ENCODE measurements at regions not wholly inside any gene's neighbourhood (a gene's known extent, or its start where the extent isn't known, plus 50 kb on each side); places are given as distances from the start of the nearest gene placed in this dataset.

DNA sequence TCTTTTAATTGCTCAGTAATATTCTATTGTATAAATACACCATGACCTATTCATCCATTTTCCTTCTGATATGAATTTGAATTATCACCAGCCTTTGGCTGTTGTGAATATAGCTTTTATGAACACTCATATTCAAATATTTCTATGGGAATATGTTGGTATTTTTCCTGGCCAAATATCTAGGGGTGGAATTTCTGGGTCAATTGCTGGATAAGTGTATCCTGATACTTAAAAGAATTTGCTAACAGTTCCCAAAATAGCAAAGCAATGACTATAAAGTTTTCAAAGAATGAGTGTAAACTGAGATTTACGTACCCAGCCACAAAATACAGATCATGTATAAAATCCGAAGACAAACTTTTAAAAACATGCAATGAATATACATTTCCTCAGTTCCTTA, 148.7 kb upstream of the CLEC14A start:
- peaks cover 5% of the 10 kb centered on the region for H3K4me1 ChIP-seq (ENCODE audit: control insufficient read depth, insufficient read depth, low read length)
- no peaks in the 10 kb centered on the region for H3K9me3 ChIP-seq (replicated peaks; ENCODE audit: control insufficient read depth, low read depth, low read length)
- no CpG with 5 or more reads among the region's 2 CpGs for WGBS (ENCODE audit: insufficient coverage)
- H3K4me3 ChIP-seq (ENCODE audit: low read length): no peak overlapping the region
- H3K27ac ChIP-seq (ENCODE audit: low read length): no peak overlapping the region
- DNase-seq: no peak
- H3K36me3 ChIP-seq (ENCODE audit: control insufficient read depth, insufficient read depth, low read length): no peaks in the 10 kb centered on the region
- H3K27me3 ChIP-seq (ENCODE audit: control insufficient read depth, insufficient read depth, low read length): no peaks in the 10 kb centered on the region

DNA sequence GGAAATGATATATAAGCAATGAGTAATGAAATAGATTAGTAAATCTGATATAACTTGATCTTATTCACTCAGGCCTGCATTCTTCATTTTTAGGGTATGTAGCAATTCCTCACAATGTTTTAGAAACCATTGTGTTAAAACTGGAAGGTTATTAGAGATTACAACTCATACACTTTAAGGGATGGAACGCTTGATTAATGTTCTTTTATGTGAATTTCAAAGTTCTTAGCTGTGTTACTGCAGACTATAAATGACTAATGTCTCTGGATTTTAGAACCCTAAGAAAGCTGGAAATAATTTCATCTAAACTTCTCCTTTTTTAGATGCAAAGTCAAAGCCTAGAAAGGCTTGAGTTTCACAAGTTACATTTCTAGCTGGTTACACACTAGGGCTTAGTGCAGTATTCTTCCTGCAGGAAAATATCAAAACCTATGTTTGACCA, 148.2 kb upstream of the CLEC14A start:
- DNase-seq: no peak
- Histone ChIP-seq H3K36me3 (ENCODE audit: control insufficient read depth, insufficient read depth, low read length) (no peaks in the 10 kb centered on the region), H3K27ac (ENCODE audit: low read length) (no peak overlapping the region), H3K9me3 (replicated peaks; ENCODE audit: control insufficient read depth, low read depth, low read length) (no peaks in the 10 kb centered on the region), H3K27me3 (ENCODE audit: control insufficient read depth, insufficient read depth, low read length) (no peaks in the 10 kb centered on the region), H3K4me3 (ENCODE audit: low read length) (no peak overlapping the region), H3K4me1 (ENCODE audit: control insufficient read depth, insufficient read depth, low read length) (peaks cover 5% of the 10 kb centered on the region)
- WGBS (ENCODE audit: insufficient coverage): no CpG with 5 or more reads among the region's 1 CpG

DNA sequence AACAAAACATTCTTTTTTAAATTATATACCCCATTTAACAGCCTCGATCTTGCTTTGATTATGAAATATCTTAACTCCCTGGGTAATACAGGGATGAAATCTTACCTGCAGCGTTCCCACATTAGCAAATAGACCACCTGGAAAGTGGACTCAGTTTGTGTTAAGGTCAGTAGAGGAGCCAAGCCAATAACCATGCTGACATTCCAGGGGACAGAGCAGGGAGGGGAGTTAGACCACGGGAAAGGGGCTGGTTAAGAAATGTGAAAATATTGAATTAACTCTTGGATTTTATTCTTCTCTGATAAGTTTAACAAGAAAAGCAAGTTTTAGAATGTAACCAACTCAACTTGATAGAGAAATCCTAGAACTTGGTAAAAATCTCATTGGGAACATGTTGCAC, 144.9 kb upstream of the CLEC14A start:
- DNase-seq: no peak
- no peak overlapping the region for H3K4me3 ChIP-seq (ENCODE audit: low read length)
- no peaks in the 10 kb centered on the region for H3K9me3 ChIP-seq (replicated peaks; ENCODE audit: control insufficient read depth, low read depth, low read length)
- H3K27me3 ChIP-seq (ENCODE audit: control insufficient read depth, insufficient read depth, low read length): no peaks in the 10 kb centered on the region
- H3K4me1 ChIP-seq (ENCODE audit: control insufficient read depth, insufficient read depth, low read length): peaks cover 2% of the 10 kb centered on the region
- H3K36me3 ChIP-seq (ENCODE audit: control insufficient read depth, insufficient read depth, low read length): no peaks in the 10 kb centered on the region
- no peak overlapping the region for H3K27ac ChIP-seq (ENCODE audit: low read length)
- no CpG with 5 or more reads among the region's 3 CpGs for WGBS (ENCODE audit: insufficient coverage)

DNA sequence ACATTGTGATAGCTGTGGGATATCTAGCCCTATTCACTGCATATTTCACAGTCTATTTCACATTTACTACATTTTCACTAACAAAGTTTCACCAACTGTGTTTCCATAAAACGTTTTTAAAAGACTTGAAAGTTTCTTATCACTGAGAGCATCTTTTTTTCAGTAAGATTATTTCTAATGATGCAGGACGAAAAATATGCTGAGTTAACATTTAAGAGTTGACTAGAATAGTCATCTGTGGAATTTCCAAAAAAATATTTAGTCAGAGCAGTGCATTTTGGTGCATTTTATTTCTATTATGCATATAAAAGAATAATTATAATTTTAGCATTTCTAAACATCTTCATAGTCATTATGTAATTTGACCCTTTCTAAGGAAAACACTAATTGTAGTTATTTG, 143.8 kb upstream of the CLEC14A start:
- Histone ChIP-seq H3K36me3 (ENCODE audit: control insufficient read depth, insufficient read depth, low read length) (no peaks in the 10 kb centered on the region), H3K27me3 (ENCODE audit: control insufficient read depth, insufficient read depth, low read length) (no peaks in the 10 kb centered on the region), H3K27ac (ENCODE audit: low read length) (no peak overlapping the region), H3K4me3 (ENCODE audit: low read length) (no peak overlapping the region), H3K4me1 (ENCODE audit: control insufficient read depth, insufficient read depth, low read length) (no peaks in the 10 kb centered on the region), H3K9me3 (replicated peaks; ENCODE audit: control insufficient read depth, low read depth, low read length) (no peaks in the 10 kb centered on the region)
- DNase-seq: no peak
- WGBS (ENCODE audit: insufficient coverage): no CpG with 5 or more reads among the region's 2 CpGs

DNA sequence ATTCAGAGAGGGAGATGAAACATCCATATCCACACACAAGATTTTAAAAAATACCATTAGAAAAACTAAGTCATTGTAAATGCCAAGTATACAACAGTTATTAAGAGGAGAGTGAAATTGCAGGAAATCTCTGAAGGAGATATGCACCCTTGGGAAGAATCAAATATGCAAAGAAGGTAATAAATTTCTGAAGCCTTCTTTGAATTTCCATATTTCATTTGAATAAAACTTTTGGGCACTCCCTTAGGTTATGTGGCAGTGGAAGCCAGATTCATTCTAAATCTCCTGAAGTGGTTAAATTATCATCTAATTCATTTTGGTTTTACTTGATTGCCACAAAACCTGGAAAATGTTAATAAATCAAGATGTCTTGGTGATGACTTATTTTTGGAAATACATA, 138.9 kb upstream of the CLEC14A start:
- Histone ChIP-seq H3K36me3 (ENCODE audit: control insufficient read depth, insufficient read depth, low read length) (no peaks in the 10 kb centered on the region), H3K4me3 (ENCODE audit: low read length) (no peak overlapping the region), H3K9me3 (replicated peaks; ENCODE audit: control insufficient read depth, low read depth, low read length) (no peaks in the 10 kb centered on the region), H3K4me1 (ENCODE audit: control insufficient read depth, insufficient read depth, low read length) (no peaks in the 10 kb centered on the region), H3K27ac (ENCODE audit: low read length) (no peak overlapping the region), H3K27me3 (ENCODE audit: control insufficient read depth, insufficient read depth, low read length) (no peaks in the 10 kb centered on the region)
- no peak for DNase-seq

DNA sequence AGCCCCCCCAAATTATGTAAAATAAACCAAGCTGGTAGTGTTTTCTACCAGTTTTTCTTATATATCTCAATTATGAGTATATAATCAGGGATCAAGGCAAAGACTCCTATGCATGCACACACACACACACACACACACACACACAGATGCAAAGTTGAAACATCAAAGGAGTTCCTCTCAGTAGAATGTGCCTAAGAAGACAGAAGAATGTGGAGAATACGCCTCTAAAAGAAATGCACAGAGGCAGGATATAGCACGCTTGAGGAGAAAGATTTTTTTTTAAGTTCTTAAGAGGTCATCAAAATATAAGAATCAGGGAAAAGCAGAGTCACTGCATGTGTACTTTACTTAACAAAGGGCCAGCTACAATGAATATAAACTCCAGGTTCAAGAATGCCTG, 138.2 kb upstream of the CLEC14A start:
- no peak for DNase-seq
- WGBS (ENCODE audit: insufficient coverage): no CpG with 5 or more reads among the region's 2 CpGs
- no peak overlapping the region for H3K27ac ChIP-seq (ENCODE audit: low read length)
- no peaks in the 10 kb centered on the region for H3K9me3 ChIP-seq (replicated peaks; ENCODE audit: control insufficient read depth, low read depth, low read length)
- no peaks in the 10 kb centered on the region for H3K36me3 ChIP-seq (ENCODE audit: control insufficient read depth, insufficient read depth, low read length)
- no peaks in the 10 kb centered on the region for H3K4me1 ChIP-seq (ENCODE audit: control insufficient read depth, insufficient read depth, low read length)
- H3K4me3 ChIP-seq (ENCODE audit: low read length): no peak overlapping the region
- H3K27me3 ChIP-seq (ENCODE audit: control insufficient read depth, insufficient read depth, low read length): no peaks in the 10 kb centered on the region

DNA sequence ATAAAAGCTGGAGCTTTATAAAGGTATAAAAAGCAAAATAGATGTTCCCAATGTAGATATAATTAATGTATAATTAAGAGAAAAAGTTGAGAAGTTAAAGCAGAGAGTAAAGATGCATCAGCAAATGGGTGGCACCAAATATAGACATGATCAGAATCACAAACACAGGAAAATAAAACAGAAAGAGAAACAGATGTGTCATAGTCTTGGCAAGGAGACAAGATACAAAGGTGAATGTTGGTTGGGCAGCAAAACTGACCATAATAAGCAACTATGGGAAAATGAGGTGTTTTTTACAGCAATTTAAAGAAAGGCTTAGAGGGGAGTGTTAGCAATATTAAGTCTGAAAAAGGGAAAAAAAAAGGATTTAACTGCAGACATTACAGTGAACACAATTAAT, 135.4 kb upstream of the CLEC14A start:
- H3K27ac ChIP-seq (ENCODE audit: low read length): no peak overlapping the region
- no peaks in the 10 kb centered on the region for H3K9me3 ChIP-seq (replicated peaks; ENCODE audit: control insufficient read depth, low read depth, low read length)
- no peak overlapping the region for H3K4me3 ChIP-seq (ENCODE audit: low read length)
- H3K27me3 ChIP-seq (ENCODE audit: control insufficient read depth, insufficient read depth, low read length): no peaks in the 10 kb centered on the region
- no peak for DNase-seq
- H3K4me1 ChIP-seq (ENCODE audit: control insufficient read depth, insufficient read depth, low read length): no peaks in the 10 kb centered on the region
- H3K36me3 ChIP-seq (ENCODE audit: control insufficient read depth, insufficient read depth, low read length): no peaks in the 10 kb centered on the region

DNA sequence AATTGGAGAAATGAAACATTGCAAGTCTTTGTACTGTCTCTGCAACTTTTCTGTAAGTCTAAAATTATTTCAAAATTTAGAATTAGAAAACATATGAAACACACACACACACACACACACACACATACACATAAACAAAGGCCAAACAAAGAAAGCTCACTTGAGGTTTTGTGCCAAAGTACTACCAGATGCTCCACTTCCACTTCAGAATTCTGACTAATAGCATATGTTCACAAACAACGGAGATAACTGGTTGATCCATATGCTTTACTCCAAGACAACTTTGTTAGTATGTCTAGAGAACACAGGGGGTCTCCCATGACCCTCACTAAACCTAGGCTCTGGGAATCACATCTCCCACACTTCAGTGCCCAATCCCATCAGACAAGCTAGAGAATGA, 133.8 kb upstream of the CLEC14A start:
- DNase-seq: peak; percentile 86
- H3K36me3 ChIP-seq (ENCODE audit: control insufficient read depth, insufficient read depth, low read length): no peaks in the 10 kb centered on the region
- no peaks in the 10 kb centered on the region for H3K9me3 ChIP-seq (replicated peaks; ENCODE audit: control insufficient read depth, low read depth, low read length)
- no peak overlapping the region for H3K4me3 ChIP-seq (ENCODE audit: low read length)
- no peaks in the 10 kb centered on the region for H3K27me3 ChIP-seq (ENCODE audit: control insufficient read depth, insufficient read depth, low read length)
- WGBS (ENCODE audit: insufficient coverage): no CpG with 5 or more reads among the region's 1 CpG
- H3K4me1 ChIP-seq (ENCODE audit: control insufficient read depth, insufficient read depth, low read length): no peaks in the 10 kb centered on the region
- H3K27ac ChIP-seq (ENCODE audit: low read length): no peak overlapping the region

DNA sequence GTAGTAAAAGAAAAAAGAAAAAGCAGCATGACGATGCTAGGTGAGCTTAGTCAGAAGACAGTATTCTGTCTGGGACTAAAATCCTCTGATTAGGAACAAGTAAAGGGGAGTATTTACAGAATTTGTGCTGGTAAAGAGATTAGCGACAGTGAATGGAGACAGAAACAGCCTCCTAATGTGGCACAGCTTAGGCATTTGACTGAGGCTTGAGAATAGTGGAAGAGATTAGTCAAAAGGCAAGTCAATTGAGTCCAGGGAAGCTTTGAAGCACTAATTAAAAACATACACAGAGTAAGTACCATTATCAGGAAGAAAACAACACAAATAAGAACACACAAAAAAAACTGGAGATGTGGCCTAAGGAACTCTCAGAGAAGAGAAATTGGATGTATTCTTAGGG, 131.9 kb upstream of the CLEC14A start:
- no peaks in the 10 kb centered on the region for H3K4me1 ChIP-seq (ENCODE audit: control insufficient read depth, insufficient read depth, low read length)
- WGBS (ENCODE audit: insufficient coverage): 45% methylated on average over 1 of the region's 2 CpGs
- H3K9me3 ChIP-seq (replicated peaks; ENCODE audit: control insufficient read depth, low read depth, low read length): no peaks in the 10 kb centered on the region
- H3K4me3 ChIP-seq (ENCODE audit: low read length): no peak overlapping the region
- H3K27me3 ChIP-seq (ENCODE audit: control insufficient read depth, insufficient read depth, low read length): no peaks in the 10 kb centered on the region
- no peak overlapping the region for H3K27ac ChIP-seq (ENCODE audit: low read length)
- H3K36me3 ChIP-seq (ENCODE audit: control insufficient read depth, insufficient read depth, low read length): no peaks in the 10 kb centered on the region
- DNase-seq: no peak

DNA sequence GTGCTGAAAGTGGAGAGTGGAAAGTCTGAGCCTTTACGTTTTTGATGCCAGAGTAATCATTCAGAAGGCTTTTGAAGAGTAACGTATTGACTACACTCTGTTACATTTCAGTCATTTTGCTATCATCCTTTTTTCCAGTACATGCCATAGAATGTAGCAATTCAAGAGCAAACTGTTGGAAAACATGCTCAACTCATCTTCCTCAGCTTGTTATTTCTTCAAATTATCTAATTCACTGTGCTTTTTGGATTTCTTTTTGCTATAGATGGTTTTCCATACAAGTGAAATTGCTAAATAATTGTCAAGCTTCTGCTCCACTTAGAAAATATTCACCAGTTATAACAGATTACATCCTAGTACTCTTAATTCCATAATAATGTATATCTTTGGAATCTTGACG, 129.9 kb upstream of the CLEC14A start:
- DNase-seq: no peak
- Histone ChIP-seq H3K36me3 (ENCODE audit: control insufficient read depth, insufficient read depth, low read length) (no peaks in the 10 kb centered on the region), H3K27ac (ENCODE audit: low read length) (no peak overlapping the region), H3K4me1 (ENCODE audit: control insufficient read depth, insufficient read depth, low read length) (no peaks in the 10 kb centered on the region), H3K4me3 (ENCODE audit: low read length) (no peak overlapping the region), H3K27me3 (ENCODE audit: control insufficient read depth, insufficient read depth, low read length) (no peaks in the 10 kb centered on the region), H3K9me3 (replicated peaks; ENCODE audit: control insufficient read depth, low read depth, low read length) (no peaks in the 10 kb centered on the region)
- WGBS (ENCODE audit: insufficient coverage): no CpG with 5 or more reads among the region's 3 CpGs

DNA sequence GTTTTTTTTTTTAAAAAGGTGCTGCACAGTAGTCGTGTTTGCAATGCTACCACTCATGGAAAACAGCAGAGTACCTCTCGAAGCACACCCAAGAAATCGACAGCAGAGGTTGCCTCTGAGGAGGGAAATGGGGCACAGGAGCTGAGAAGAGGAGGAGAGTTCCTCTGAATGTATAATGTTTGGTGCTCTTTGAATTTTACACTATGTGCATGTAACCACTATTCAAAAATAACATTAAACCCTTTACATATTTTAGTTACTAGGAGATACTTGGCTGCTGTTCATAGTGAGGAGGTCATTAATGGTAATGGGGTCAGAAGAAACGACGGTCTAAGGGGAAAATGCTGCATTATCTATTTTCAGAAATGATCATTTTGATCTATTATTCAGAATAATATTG, 129.4 kb upstream of the CLEC14A start:
- Histone ChIP-seq H3K4me1 (ENCODE audit: control insufficient read depth, insufficient read depth, low read length) (no peaks in the 10 kb centered on the region), H3K36me3 (ENCODE audit: control insufficient read depth, insufficient read depth, low read length) (no peaks in the 10 kb centered on the region), H3K27ac (ENCODE audit: low read length) (no peak overlapping the region), H3K27me3 (ENCODE audit: control insufficient read depth, insufficient read depth, low read length) (no peaks in the 10 kb centered on the region), H3K4me3 (ENCODE audit: low read length) (no peak overlapping the region), H3K9me3 (replicated peaks; ENCODE audit: control insufficient read depth, low read depth, low read length) (no peaks in the 10 kb centered on the region)
- DNase-seq: no peak
- WGBS (ENCODE audit: insufficient coverage): 90% methylated on average over 3 of the region's 5 CpGs
